Ishikawa (cell line): ENCODE measurements at regions not wholly inside any gene's neighbourhood (a gene's known extent, or its start where the extent isn't known, plus 50 kb on each side); places are given as distances from the start of the nearest gene placed in this dataset.

Source experiments
- CEBPB ChIP-seq: IDR thresholded peaks from 2 replicates; pipeline ENCODE4 v1.6.1; 2012
- CREB1 ChIP-seq: IDR thresholded peaks from 2 replicates; pipeline ENCODE4 v1.6.1; 2012; ENCODE audit warnings: low read depth
- EGR1 ChIP-seq: IDR thresholded peaks from 2 replicates; pipeline ENCODE4 v1.6.1; 2012
- EP300 ChIP-seq: IDR thresholded peaks from 2 replicates; pipeline ENCODE4 v1.6.1; 2012; ENCODE audit warnings: borderline replicate concordance
- FOXM1 ChIP-seq: IDR thresholded peaks from 2 replicates; pipeline ENCODE4 v1.6.1; 2012; ENCODE audit warnings: low read depth, borderline replicate concordance
- MAX ChIP-seq: IDR thresholded peaks from 2 replicates; pipeline ENCODE4 v1.6.1; 2012
- NFIC ChIP-seq: IDR thresholded peaks from 2 replicates; pipeline ENCODE4 v1.6.1; 2012
- RAD21 ChIP-seq: IDR thresholded peaks from 2 replicates; pipeline ENCODE4 v1.6.1; 2012; ENCODE audit warnings: low read depth
- REST ChIP-seq: IDR thresholded peaks from 2 replicates; pipeline ENCODE4 v1.6.1; 2012; ENCODE audit warnings: low read depth, mild to moderate bottlenecking
- TAF1 ChIP-seq: IDR thresholded peaks from 2 replicates; pipeline ENCODE4 v1.6.1; 2012; ENCODE audit warnings: low read depth, mild to moderate bottlenecking
- TCF12 ChIP-seq: IDR thresholded peaks from 2 replicates; pipeline ENCODE4 v1.6.1; 2012; ENCODE audit warnings: low read depth
- TEAD4 ChIP-seq: IDR thresholded peaks from 2 replicates; pipeline ENCODE4 v1.6.1; 2012
- USF1 ChIP-seq: IDR thresholded peaks from 2 replicates; pipeline ENCODE4 v1.6.1; 2012
- ZBTB7A ChIP-seq: IDR thresholded peaks from 2 replicates; pipeline ENCODE4 v1.6.1; 2012; ENCODE audit warnings: low read depth

- TF ChIP-seq TAF1 (no peak), REST (no peak), USF1 (no peak), CEBPB (no peak), TCF12 (no peak), RAD21 (no peak), NFIC (no peak)
These were observed 294.2 kb upstream of the NCKAP5 start for GRCh38 chr2:133862400-133862977.

- TF ChIP-seq TAF1 (no peak), MAX (no peak), TCF12 (no peak), NFIC (no peak), RAD21 (no peak), TEAD4 (no peak), EGR1 (no peak), CREB1 (no peak), CEBPB (no peak), EP300 (no peak), REST (no peak), ZBTB7A (no peak)
These were observed 295.0 kb upstream of the NCKAP5 start for GRCh38 chr2:133863106-133863800.

- TF ChIP-seq EGR1 (no peak), TEAD4 (no peak), CREB1 (no peak), CEBPB (no peak)
These were observed 296.9 kb upstream of the NCKAP5 start for GRCh38 chr2:133865141-133865540.

GRCh38 chr2:133867166-133867565 lies 298.9 kb upstream of the NCKAP5 start:
- TF ChIP-seq USF1 (no peak), TAF1 (no peak)

GRCh38 chr2:133871545-133872209 lies 303.4 kb upstream of the NCKAP5 start:
- TF ChIP-seq TEAD4 = no peak
- TF ChIP-seq NFIC = no peak
- TF ChIP-seq CREB1 = no peak
- TF ChIP-seq ZBTB7A = no peak
- TF ChIP-seq REST = no peak
- no peak for TF ChIP-seq USF1
- no peak for TF ChIP-seq RAD21
- no peak for TF ChIP-seq TAF1
- TF ChIP-seq CEBPB = no peak
- TF ChIP-seq EGR1 = no peak
- TF ChIP-seq TCF12 = no peak
- TF ChIP-seq MAX = no peak
- TF ChIP-seq FOXM1 = no peak
